Left lung (tissue), 4 donors: ENCODE measurements at regions not wholly inside any gene's neighbourhood (a gene's known extent, or its start where the extent isn't known, plus 50 kb on each side); places are given as distances from the start of the nearest gene placed in this dataset.
A peak's percentile ranks its signal among the peaks of the same experiment; 100 is the strongest.

Experiments used
- ATAC-seq: fragments of 200-7000 bp; cut with Tn5 transposase; one replicate; pipeline ENCODE4 v1.9.1; 2020; ENCODE audit warnings: moderate library complexity
- DNase-seq, 4 donors: peaks; one replicate each; pipeline ENCODE4 v3.0.0-alpha.2; 2013 to 2020
- H3K27ac ChIP-seq, 2 donors: fragments of 200-600 bp; sonication (generic) in 1 of 2; one replicate each; pipeline versions ENCODE4 v1.5.0 to v1.8.0; 2020 to 2021
- H3K27me3 ChIP-seq, 2 donors: fragments of 200-600 bp; sonication (generic) in 1 of 2; one replicate each; pipeline versions ENCODE4 v1.5.0 to v1.8.0; 2020 to 2021
- H3K36me3 ChIP-seq, 2 donors: fragments of 200-600 bp; sonication (generic) in 1 of 2; one replicate each; pipeline versions ENCODE4 v1.5.0 to v1.8.0; 2020 to 2021
- H3K4me1 ChIP-seq, 2 donors: fragments of 200-600 bp; one replicate each; pipeline ENCODE4 v1.8.0; 2021
- H3K4me3 ChIP-seq, 2 donors: fragments of 200-600 bp; sonication (generic) in 1 of 2; one replicate each; pipeline versions ENCODE4 v1.5.0 to v1.8.0; 2020 to 2021; ENCODE audit warnings: mild to moderate bottlenecking in 1 of 2
- H3K9me3 ChIP-seq, 2 donors: fragments of 200-600 bp; sonication (generic) in 1 of 2; one replicate each; pipeline versions ENCODE4 v1.5.0 to v1.8.0; 2020 to 2021
- intact Hi-C, 2 donors: fragments of 100-400 bp; cut with DNase I; formaldehyde crosslinking; loops; one replicate each; pipeline versions ENCODE4 v1.11.2 to v1.14.2; 2022
- TF ChIP-seq, protein P1 (sequence below), 2 donors: fragments of 200-600 bp; sonication (generic) in 1 of 2; IDR thresholded peaks; one replicate each; pipeline versions ENCODE4 v1.5.0 to v1.8.0; 2021; ENCODE audit warnings: antibody characterized with exemption in 2 of 2
- donor health status: DM: no; HTN: yes; CAD: no.
- donor health status: DM: no; HTN: no; CAD: no.

DNA sequence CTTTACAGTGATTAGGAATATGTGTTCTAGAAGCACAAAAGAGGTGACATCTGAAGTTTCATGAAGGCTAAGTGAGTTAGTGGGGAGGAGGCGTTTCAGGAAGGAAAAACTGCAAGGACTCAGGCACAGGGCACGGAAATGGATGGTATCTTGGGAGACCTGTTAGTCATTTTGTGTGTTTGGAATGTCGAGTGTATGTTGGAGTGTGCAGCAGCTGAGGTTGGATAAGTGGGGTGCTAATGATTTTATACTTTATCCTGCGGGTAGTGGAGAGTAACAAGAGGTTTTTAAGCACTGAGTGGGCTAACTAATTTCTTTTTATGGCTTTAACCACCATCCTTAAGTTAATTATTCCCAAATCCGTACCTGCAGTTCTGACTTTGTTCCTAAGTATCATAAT, 571.5 kb upstream of the FBXO33 start:
- Histone ChIP-seq H3K27me3 (no peaks in the 10 kb centered on the region), H3K36me3 (no peaks in the 10 kb centered on the region), H3K4me1 (no peaks in the 10 kb centered on the region), H3K9me3 (no peaks in the 10 kb centered on the region), H3K4me3 (no peak overlapping the region), H3K27ac (no peak overlapping the region)
- ATAC-seq (peak; percentile 95), DNase-seq (peak in 3 of 4 donors; percentile 2 to 33 (median 26))
- TF ChIP-seq, protein P1, sequence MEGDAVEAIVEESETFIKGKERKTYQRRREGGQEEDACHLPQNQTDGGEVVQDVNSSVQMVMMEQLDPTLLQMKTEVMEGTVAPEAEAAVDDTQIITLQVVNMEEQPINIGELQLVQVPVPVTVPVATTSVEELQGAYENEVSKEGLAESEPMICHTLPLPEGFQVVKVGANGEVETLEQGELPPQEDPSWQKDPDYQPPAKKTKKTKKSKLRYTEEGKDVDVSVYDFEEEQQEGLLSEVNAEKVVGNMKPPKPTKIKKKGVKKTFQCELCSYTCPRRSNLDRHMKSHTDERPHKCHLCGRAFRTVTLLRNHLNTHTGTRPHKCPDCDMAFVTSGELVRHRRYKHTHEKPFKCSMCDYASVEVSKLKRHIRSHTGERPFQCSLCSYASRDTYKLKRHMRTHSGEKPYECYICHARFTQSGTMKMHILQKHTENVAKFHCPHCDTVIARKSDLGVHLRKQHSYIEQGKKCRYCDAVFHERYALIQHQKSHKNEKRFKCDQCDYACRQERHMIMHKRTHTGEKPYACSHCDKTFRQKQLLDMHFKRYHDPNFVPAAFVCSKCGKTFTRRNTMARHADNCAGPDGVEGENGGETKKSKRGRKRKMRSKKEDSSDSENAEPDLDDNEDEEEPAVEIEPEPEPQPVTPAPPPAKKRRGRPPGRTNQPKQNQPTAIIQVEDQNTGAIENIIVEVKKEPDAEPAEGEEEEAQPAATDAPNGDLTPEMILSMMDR (IDR thresholded peaks at IDR 0.05): no peak
- intact Hi-C loops: no loop called here

DNA sequence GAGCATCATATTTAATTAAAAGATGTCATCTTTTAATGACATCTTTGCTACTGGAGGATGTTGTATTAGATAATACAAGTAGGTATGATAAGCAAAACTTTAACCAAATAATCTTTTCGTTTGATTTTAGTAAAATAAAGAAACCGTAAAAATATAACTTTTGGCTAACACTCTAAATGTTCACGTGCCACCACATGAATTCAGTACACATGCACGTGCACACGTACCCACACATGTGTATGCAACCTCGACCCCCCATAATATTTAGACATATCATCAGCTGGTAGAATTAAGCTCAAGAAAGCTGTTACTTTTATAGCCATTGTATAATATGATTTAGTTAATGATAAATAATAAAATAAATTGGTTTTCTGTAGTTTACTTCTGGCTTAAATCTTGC, 566.6 kb upstream of the FBXO33 start:
- intact Hi-C loops: no loop called here
- TF ChIP-seq, protein P1 (IDR thresholded peaks at IDR 0.05): no peak
- no peaks in the 10 kb centered on the region for H3K4me1 ChIP-seq
- no peak overlapping the region for H3K4me3 ChIP-seq
- DNase-seq: no peak
- no peak overlapping the region for H3K27ac ChIP-seq
- no peak for ATAC-seq
- H3K27me3 ChIP-seq: no peaks in the 10 kb centered on the region
- no peaks in the 10 kb centered on the region for H3K36me3 ChIP-seq
- H3K9me3 ChIP-seq: no peaks in the 10 kb centered on the region

DNA sequence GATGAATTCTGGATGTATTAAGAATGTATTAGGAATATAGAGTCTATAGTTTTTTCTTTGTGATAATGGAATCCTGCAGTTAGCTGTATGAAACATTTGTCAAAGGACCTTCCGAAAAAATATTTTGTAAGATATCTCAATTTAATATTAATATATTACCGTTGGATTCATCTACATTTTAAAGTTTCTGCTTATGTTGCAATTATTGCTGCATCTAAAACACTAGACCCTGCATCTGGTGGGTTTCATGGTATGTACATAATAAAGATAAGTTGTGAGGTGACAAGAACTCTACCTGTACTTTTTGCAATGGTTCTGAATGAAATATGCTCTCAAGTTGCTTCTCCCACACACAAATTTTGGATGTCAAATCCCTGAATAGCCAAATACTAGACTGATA, 565.9 kb upstream of the FBXO33 start:
- no peak for ATAC-seq

DNA sequence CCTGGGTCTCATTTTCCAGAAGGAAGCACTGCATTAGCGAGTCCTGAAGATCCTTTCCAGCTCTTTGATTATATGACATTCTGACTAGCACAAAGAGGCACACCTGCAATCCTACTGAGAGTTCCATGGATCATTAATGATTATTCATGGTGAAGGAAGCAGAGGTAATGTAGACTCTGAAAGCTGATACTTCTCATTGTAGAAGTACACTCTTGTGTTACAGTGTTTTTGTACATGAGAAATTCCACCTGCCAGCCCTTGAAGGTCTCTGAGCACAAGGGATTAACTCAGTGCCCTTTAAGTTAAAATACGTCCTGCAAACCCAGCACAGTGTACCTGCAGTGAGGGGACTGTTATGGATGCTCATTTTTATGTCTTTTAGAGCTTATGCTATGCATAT, 558.8 kb upstream of the FBXO33 start:
- ATAC-seq (peak; percentile 34), DNase-seq (no peak)
- Histone ChIP-seq H3K36me3 (no peaks in the 10 kb centered on the region), H3K27ac (no peak overlapping the region), H3K4me1 (no peaks in the 10 kb centered on the region), H3K27me3 (no peaks in the 10 kb centered on the region), H3K9me3 (no peaks in the 10 kb centered on the region), H3K4me3 (no peak overlapping the region)
- TF ChIP-seq, protein P1 (IDR thresholded peaks at IDR 0.05): no peak
- intact Hi-C loops: no loop called here

More for the DNA sequence above, 565.9 kb upstream of the FBXO33 start:
- H3K4me1 ChIP-seq: no peaks in the 10 kb centered on the region
- no peak overlapping the region for H3K4me3 ChIP-seq
- intact Hi-C loops: no loop called here
- H3K27me3 ChIP-seq: no peaks in the 10 kb centered on the region
- H3K27ac ChIP-seq: no peak overlapping the region
- no peak for DNase-seq
- TF ChIP-seq, protein P1 (IDR thresholded peaks at IDR 0.05): no peak
- H3K36me3 ChIP-seq: no peaks in the 10 kb centered on the region
- H3K9me3 ChIP-seq: no peaks in the 10 kb centered on the region

DNA sequence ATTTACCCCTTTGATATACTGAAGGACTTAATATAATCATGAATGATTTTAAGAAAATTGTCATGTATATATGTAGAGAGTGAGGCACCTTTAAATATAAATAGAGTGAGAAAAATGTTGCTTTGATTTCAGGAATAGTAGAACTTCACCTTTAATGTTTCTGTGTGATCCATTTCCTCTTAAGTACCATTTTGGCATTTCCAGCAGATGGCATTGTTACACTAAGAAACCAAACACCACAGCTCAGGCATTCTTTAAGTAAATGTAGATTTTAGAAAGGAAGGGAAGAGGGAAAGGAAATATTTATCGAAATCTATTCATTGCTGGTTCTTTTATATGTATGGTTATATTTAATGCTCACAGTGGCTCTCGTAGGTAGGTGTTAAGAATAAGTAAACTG, 556.7 kb upstream of the FBXO33 start:
- Histone ChIP-seq H3K27ac (no peak overlapping the region), H3K9me3 (no peaks in the 10 kb centered on the region), H3K4me3 (no peak overlapping the region), H3K4me1 (no peaks in the 10 kb centered on the region), H3K27me3 (no peaks in the 10 kb centered on the region), H3K36me3 (no peaks in the 10 kb centered on the region)
- intact Hi-C loops: no loop called here
- TF ChIP-seq, protein P1 (IDR thresholded peaks at IDR 0.05): peak in 1 of 2 donors; percentile 27
- ATAC-seq (peak; percentile 71), DNase-seq (peak in 2 of 4 donors; percentile 16 to 48)
